MM.1S (cell line): ENCODE measurements at regions not wholly inside any gene's neighbourhood (a gene's known extent, or its start where the extent isn't known, plus 50 kb on each side); places are given as distances from the start of the nearest gene placed in this dataset.

ENCODE experiments used
- DNase-seq: peaks from one replicate; pipeline ENCODE4 v3.0.0-alpha.2; 2015
- H2AFZ ChIP-seq: fragments of 300-600 bp; sonication (generic); 2 replicates; pipeline ENCODE4 v1.6.0; 2016; ENCODE audit warnings: antibody characterized with exemption, low read length
- H3F3A ChIP-seq: fragments of 300-600 bp; sonication (generic); 2 replicates; pipeline ENCODE4 v1.6.1; 2016; ENCODE audit warnings: mild to moderate bottlenecking, antibody characterized with exemption, low read length, moderate library complexity, mixed read lengths; ENCODE audit not compliant: insufficient read depth
- H3K27ac ChIP-seq: fragments of 300-600 bp; sonication (generic); 2 replicates; pipeline ENCODE4 v1.5.1; 2016; ENCODE audit warnings: mild to moderate bottlenecking, low read length
- H3K27me3 ChIP-seq: fragments of 300-600 bp; sonication (generic); replicated peaks from 2 replicates; pipeline ENCODE4 v1.6.0; 2016; ENCODE audit warnings: low read length; ENCODE audit not compliant: insufficient read depth
- H3K36me3 ChIP-seq: fragments of 300-600 bp; sonication (generic); replicated peaks from 2 replicates; pipeline ENCODE4 v1.6.1; 2016; ENCODE audit warnings: mild to moderate bottlenecking, low read length, mixed read lengths; ENCODE audit not compliant: insufficient read depth
- H3K4me1 ChIP-seq: fragments of 300-600 bp; sonication (generic); 2 replicates; pipeline ENCODE4 v1.6.1; 2016; ENCODE audit warnings: low read length, mixed read lengths
- H3K4me2 ChIP-seq: fragments of 300-600 bp; sonication (generic); 2 replicates; pipeline ENCODE4 v1.6.0; 2016; ENCODE audit warnings: low read depth, low read length
- H3K4me3 ChIP-seq: fragments of 300-600 bp; sonication (generic); 2 replicates; pipeline ENCODE4 v1.5.1; 2016; ENCODE audit warnings: low read length, mixed read lengths
- H3K79me2 ChIP-seq: fragments of 300-600 bp; sonication (generic); 2 replicates; pipeline ENCODE4 v1.6.1; 2016; ENCODE audit warnings: mixed run types, low read length, mixed read lengths
- H3K9ac ChIP-seq: fragments of 300-600 bp; sonication (generic); 2 replicates; pipeline ENCODE4 v1.6.1; 2016; ENCODE audit warnings: low read length, mixed read lengths
- H3K9me2 ChIP-seq: fragments of 300-600 bp; sonication (generic); replicated peaks from 2 replicates; pipeline ENCODE4 v1.6.1; 2016; ENCODE audit warnings: mild to moderate bottlenecking, low read length, mixed read lengths; ENCODE audit not compliant: insufficient read depth
- H3K9me3 ChIP-seq: fragments of 300-600 bp; sonication (generic); replicated peaks from 2 replicates; pipeline ENCODE4 v1.6.1; 2016; ENCODE audit warnings: mild to moderate bottlenecking, low read length, mixed read lengths; ENCODE audit not compliant: insufficient read depth
- H4K20me1 ChIP-seq: fragments of 300-600 bp; sonication (generic); 2 replicates; pipeline ENCODE4 v1.6.1; 2016; ENCODE audit warnings: mild to moderate bottlenecking, low read length, moderate library complexity, mixed read lengths; ENCODE audit not compliant: insufficient read depth
- CTCF ChIP-seq: fragments of 300-600 bp; sonication (generic); IDR thresholded peaks from 2 replicates; pipeline ENCODE4 v1.5.1; 2016; ENCODE audit warnings: antibody characterized with exemption, low read length, mixed read lengths
- EZH2 ChIP-seq: fragments of 300-600 bp; sonication (generic); optimal IDR thresholded peaks from 2 replicates; pipeline ENCODE3; 2017; ENCODE audit warnings: low read depth, mild to moderate bottlenecking, antibody characterized with exemption, low read length, mixed read lengths
- EZH2phosphoT487 ChIP-seq: fragments of 300-600 bp; sonication (generic); IDR thresholded peaks from 2 replicates; pipeline ENCODE4 v1.6.1; 2018; ENCODE audit warnings: antibody characterized with exemption, low read length

GRCh38 chr1:229782469-229782868 lies 156.4 kb downstream of the URB2 start:
- Histone ChIP-seq H3K9me3 (no peaks in the 10 kb centered on the region), H3K27ac (no peak overlapping the region), H3K4me1 (no peaks in the 10 kb centered on the region), H3K9ac (no peak overlapping the region), H3K27me3 (no peaks in the 10 kb centered on the region), H3K79me2 (no peaks in the 10 kb centered on the region), H3K36me3 (no peaks in the 10 kb centered on the region), H2AFZ (no peak overlapping the region), H3K9me2 (no peaks in the 10 kb centered on the region), H3F3A (no peaks in the 10 kb centered on the region), H3K4me3 (no peak overlapping the region), H3K4me2 (no peak overlapping the region), H4K20me1 (no peaks in the 10 kb centered on the region)
- DNase-seq: no peak
- TF ChIP-seq CTCF (no peak), EZH2phosphoT487 (no peak), EZH2 (no peak)

GRCh38 chr1:229784834-229785233 lies 158.8 kb downstream of the URB2 start:
- Histone ChIP-seq H3K4me2 (no peak overlapping the region), H3K27me3 (no peaks in the 10 kb centered on the region), H3K4me1 (no peaks in the 10 kb centered on the region), H2AFZ (no peak overlapping the region), H3K79me2 (no peaks in the 10 kb centered on the region), H3K36me3 (no peaks in the 10 kb centered on the region), H4K20me1 (no peaks in the 10 kb centered on the region), H3K9me2 (no peaks in the 10 kb centered on the region), H3K4me3 (no peak overlapping the region), H3K27ac (no peak overlapping the region), H3K9ac (no peak overlapping the region), H3K9me3 (no peaks in the 10 kb centered on the region), H3F3A (no peaks in the 10 kb centered on the region)
- TF ChIP-seq CTCF: no peak
- TF ChIP-seq EZH2phosphoT487: no peak
- no peak for TF ChIP-seq EZH2
- DNase-seq: no peak

DNA sequence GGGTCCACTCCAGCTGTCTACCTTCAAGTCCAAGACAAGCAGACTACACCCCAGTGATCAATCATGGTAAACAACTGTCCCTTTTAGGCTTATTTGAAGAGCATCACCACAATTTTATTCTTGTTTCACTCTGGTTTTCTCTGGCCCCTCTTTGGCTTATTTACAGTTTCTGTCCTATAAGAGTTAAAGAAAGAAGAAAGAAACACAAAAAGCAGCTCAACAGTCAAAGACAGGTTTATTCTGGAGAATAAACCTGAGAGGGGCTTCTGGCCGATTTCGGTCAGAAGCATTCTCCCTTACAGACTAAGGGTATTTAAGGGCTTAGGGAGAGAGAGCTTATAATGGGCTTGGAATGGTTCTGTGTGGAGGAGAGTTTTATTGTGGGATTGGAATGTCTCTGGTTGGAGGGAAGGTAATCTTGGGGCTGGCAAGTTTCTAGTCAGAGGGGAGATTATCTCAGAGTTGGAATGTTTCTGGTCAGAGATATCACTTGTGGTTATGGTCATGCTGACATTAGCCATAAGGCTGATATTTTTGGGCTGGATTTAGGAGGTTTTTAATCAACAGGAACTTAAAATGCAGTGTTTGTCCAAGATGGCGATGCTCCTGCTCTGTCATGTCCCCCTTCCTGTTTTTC lies 161.0 kb downstream of the URB2 start:
- Histone ChIP-seq H3K36me3 (no peaks in the 10 kb centered on the region), H3F3A (no peaks in the 10 kb centered on the region), H3K79me2 (no peaks in the 10 kb centered on the region), H3K4me3 (no peak overlapping the region), H2AFZ (no peak overlapping the region), H3K9ac (no peak overlapping the region), H3K9me3 (no peaks in the 10 kb centered on the region), H3K27me3 (no peaks in the 10 kb centered on the region), H3K4me1 (no peaks in the 10 kb centered on the region), H3K27ac (no peak overlapping the region), H4K20me1 (no peaks in the 10 kb centered on the region), H3K4me2 (no peak overlapping the region), H3K9me2 (no peaks in the 10 kb centered on the region)
- no peak for DNase-seq
- TF ChIP-seq CTCF: no peak
- no peak for TF ChIP-seq EZH2phosphoT487
- TF ChIP-seq EZH2: no peak
